GM13977 (cell line): ENCODE measurements at regions not wholly inside any gene's neighbourhood (a gene's known extent, or its start where the extent isn't known, plus 50 kb on each side); places are given as distances from the start of the nearest gene placed in this dataset.

Experiments used
- DNase-seq: peaks from one replicate; pipeline ENCODE4 v3.0.0; 2012; ENCODE audit warnings: low spot score
- in situ Hi-C: fragments of 300-500 bp; cut with MboI; formaldehyde crosslinking; loops from one replicate; pipeline ENCODE4 v1.12.0; 2022; ENCODE audit warnings: low sequenced_read_pairs, low pct_unique_long_range_greater_than_20kb, mixed read lengths, inconsistent platforms; ENCODE audit not compliant: unreplicated experiment
- TF ChIP-seq, protein P1 (sequence below): IDR thresholded peaks from 2 replicates; pipeline ENCODE4 v1.5.1; 2012; ENCODE audit warnings: mild to moderate bottlenecking, control low read depth; ENCODE audit not compliant: insufficient read depth; ENCODE audit errors: extremely low read depth, missing control alignments

DNA sequence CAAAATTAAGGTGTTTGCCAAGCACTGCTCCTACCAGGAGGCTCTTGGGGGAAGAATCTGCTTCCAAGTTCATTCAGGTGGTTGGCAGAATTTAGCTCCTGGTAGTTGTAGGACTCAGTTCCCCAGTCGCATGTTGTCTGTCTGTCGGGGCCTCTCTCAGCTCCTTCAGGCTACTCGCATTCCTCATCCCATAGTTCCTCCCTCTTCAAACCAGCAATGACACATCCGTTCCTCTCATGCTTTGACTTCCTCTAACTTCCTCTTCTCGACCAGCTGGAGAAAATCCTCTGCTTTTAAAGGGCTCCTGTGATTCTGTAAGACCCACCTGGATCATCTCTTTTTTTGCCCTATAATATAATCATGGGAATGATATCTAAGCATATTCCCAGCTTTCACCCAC is 108.1 kb downstream of the PMP22 start:
- in situ Hi-C loops, result no loop called here
- no peak for DNase-seq
- TF ChIP-seq, protein P1, sequence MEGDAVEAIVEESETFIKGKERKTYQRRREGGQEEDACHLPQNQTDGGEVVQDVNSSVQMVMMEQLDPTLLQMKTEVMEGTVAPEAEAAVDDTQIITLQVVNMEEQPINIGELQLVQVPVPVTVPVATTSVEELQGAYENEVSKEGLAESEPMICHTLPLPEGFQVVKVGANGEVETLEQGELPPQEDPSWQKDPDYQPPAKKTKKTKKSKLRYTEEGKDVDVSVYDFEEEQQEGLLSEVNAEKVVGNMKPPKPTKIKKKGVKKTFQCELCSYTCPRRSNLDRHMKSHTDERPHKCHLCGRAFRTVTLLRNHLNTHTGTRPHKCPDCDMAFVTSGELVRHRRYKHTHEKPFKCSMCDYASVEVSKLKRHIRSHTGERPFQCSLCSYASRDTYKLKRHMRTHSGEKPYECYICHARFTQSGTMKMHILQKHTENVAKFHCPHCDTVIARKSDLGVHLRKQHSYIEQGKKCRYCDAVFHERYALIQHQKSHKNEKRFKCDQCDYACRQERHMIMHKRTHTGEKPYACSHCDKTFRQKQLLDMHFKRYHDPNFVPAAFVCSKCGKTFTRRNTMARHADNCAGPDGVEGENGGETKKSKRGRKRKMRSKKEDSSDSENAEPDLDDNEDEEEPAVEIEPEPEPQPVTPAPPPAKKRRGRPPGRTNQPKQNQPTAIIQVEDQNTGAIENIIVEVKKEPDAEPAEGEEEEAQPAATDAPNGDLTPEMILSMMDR, result no peak

DNA sequence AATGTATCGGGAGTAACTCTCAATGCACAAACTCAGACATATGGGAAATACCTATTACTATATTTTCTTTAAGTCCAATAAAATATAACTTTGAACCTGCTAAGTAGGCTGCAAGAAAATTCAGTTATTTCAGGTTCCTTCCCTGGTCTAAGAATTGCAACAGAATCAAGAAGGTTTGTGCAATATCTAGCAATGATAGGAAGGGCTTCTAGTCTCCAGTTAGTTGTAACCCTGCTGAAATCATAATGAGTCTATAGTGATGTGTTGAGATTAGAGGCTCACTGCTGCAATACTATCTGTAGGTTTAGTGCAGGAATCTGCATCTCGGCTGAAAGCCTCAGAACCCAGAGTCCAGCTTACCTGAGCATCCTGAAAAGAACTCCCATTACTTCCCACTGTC is 110.5 kb downstream of the PMP22 start:
- in situ Hi-C loops, result no loop called here

DNA sequence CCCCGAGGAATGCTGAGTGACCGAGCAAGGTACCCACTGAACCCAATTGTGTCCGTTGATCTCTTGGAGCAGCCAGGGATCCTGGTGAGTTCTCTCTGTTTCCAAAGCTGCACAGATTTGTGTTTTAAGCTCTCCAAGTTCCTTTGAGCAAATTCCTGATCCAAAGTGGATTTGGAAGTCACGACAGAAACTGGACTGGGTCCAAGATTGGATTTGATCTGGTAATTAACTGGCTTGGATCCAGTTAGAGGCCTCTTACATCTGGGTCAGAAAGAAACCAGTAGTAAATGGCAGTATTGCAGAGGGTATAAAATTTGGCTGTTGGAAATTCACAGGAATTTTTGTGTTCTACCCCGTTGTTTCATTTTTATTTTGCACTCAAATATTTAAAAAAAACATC is 119.5 kb downstream of the PMP22 start:
- DNase-seq, result no peak
- in situ Hi-C loops, result no loop called here
- TF ChIP-seq, protein P1, result no peak

More for the DNA sequence above, 110.5 kb downstream of the PMP22 start:
- TF ChIP-seq, protein P1, result no peak
- no peak for DNase-seq

DNA sequence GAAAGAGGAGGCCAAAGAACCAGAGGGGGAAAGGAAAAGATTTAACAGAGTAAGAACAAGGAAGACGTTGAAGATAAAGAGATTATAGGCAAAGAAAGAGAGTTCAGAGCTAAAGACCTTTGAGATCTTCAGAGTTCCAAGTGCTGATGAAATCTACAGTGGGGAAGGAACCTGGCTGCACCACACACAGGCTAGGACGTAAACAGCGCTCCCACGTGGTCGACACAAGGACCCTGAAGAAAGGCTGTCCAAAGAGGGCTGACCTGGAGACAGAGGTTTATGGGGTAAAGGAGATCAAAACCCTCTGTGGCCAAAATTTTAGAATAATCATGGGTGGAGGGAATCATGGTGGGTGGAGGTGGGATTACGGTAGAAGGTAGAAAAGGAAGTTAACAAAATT is 121.6 kb downstream of the PMP22 start:
- DNase-seq, result no peak
- in situ Hi-C loops, result no loop called here
- TF ChIP-seq, protein P1, result no peak

DNA sequence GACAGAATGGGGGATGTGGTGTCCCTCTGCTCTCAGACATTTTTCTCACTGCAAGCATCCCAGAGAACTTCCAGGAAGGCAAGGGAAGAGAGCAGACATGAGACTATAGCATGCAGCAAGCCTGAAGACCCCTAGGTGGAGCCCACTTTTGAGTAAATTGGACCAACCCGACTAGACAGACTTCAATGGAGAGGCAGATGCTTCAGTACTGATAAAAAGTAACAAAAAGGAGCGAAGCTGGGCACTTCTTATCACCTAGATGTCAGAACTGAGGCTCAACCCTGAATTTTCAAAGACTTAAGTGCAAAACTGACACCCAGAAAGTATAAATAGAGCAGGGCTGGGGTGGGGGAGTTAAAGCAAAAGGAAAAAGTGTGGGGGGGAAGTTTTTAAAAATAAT is 130.8 kb downstream of the PMP22 start:
- no peak for DNase-seq
- TF ChIP-seq, protein P1, result no peak
- in situ Hi-C loops, result no loop called here

DNA sequence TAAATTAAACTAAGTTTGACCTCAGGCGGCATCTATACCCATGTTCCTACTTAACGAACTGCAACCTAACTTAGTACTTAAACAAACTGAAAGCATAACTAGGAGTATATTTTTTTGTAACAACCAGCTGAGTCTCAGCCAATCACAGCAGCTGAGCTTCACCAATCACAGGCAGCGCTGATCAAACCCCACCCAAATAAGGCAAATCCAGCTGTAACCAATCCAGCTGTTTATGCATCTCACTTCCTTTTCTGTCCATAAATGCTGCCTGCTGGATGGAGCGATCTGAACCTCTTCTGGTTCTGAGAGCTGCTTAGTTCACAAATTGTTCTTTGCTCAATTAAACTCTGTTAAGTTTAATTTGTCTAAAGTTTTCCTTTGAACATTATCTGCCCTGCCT is 131.3 kb downstream of the PMP22 start:
- DNase-seq, result no peak
- TF ChIP-seq, protein P1, result no peak
- in situ Hi-C loops, result no loop called here

DNA sequence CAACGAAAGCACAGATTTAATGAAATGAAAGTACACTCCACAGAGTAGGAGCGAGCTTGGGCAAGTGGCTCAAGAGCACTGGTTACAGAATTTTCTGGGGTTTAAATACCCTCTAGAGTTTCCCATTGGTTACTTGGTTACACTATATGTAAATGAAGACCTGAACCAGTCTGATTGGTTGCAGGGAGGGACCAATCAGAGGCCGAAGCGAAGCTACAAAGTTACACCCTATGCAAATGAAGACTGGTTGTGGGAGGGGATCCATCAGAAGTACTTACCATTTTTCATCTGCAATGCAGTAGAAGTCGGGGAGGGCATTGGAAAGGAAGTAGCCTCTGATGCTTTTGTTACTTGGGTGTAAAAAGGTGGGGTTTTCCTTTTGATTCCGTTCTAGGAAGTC is 132.0 kb downstream of the PMP22 start:
- TF ChIP-seq, protein P1, result no peak
- DNase-seq, result no peak
- in situ Hi-C loops, result no loop called here
